HG03460 (cell line): ENCODE measurements at regions not wholly inside any gene's neighbourhood (a gene's known extent, or its start where the extent isn't known, plus 50 kb on each side); places are given as distances from the start of the nearest gene placed in this dataset.
"Not testable (repeated sequence)": the region's sequence is repeated elsewhere in the genome, so short reads cannot be mapped to it uniquely, and the experiment has no call there.

Experiments
- ATAC-seq: cut with Tn5 transposase; IDR thresholded peaks from one replicate; pipeline ENCODE4 v1.9.1; 2021; ENCODE audit not compliant: unreplicated experiment

DNA sequence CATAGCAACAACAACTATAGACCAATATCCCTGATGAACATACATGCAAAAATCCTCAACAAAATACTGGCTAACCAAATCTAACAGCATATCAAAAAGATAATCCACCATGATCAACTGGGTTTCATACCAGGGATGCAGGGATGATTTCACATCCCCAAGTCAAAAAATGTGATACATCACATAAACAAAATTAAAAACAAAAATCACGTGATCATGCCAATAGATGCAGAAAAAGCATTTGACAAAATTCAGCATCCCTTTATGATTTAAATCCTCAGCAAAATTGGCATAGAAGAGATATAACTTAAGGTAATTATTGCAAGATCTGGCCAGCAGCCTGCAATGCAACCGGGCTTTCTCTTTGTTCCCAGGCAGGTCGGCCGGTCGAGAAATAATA is 735.1 kb upstream of the SGO1 start:
- ATAC-seq, result not testable (repeated sequence)

DNA sequence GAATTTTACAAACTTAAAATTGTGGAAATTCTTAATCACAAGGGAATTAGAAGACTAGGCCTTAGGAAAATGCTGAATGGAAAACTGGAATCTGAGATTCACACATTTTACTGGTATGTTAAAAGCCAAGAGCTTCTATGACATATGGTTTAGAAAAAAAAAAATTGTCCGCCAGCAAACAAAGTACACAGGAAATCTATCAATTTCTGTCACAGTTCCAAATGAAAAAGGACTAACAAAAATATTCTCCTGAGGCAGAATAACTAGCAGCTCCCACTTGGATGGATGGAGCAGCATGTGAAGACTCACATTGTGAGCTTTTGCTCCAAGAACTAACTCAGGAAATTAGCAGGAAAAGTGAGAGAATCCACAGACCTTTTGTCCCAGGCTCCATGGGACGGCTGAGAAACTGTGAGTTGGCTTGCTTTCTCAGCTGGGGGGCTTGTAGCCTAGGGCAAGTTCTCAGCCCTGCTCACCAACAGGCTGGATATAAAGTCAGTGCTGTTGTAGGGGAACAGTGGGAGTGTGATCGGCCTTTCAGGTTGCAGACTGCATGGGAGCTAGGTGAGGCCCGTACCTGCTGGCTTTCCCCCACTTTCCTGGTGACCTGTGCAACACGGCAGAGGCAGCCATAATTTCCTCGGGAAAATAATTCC is 731.1 kb upstream of the SGO1 start:
- no peak for ATAC-seq

DNA sequence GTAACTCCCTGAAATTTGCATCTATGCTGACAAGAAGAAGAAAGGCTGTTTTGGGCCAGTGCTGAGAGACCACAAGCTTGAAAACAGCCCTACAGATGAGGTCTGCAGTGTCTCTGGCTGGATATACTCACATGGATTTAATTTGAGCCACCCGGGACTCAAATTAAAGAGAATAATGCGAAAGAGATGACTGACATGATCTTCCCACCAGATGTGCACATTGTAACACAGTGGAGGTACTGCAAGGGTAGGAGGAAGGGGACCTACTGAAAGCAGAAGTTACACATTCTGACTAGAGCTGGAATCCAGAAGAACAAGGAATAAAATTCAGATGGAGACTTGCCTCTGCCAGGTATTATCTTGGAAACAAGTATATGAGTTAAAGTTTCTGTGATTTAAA is 728.3 kb upstream of the SGO1 start:
- ATAC-seq, result no peak

DNA sequence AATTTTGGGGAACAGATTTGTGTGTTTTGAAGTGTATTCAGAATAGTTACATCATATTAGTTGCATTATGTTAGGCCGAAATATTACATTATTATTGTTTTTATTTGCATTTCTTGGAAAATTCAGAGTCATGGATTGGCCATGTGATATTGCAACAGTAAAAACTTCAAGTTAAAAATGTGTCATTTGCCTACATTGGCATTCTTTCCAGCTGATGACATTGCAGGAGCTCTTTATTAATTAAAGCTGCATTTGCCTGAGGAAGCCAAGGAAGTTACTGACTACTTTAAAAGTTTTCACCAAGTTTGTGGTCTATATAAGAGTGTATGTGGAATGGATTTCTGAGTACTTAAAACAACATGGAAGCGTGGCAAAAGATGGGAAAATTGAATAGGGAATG is 726.4 kb upstream of the SGO1 start:
- no peak for ATAC-seq

DNA sequence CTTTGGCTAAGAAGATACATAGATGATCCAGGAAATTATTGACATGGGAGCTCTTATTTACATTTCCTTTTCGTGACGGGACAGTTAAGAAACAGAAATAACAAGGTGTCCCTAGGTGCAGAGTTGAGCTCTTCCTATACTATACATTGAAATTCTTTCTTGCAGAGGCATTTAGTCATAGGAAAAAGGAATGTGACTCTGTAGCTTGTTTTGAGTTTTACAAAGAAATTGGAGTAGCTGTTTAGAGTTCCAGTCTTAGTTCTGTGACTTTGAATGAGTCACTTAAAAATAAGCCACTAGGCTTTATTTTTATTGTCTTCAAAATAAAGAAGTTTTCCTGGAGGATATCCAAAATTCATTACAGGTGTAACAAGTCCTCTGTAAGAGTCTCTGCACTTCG is 723.5 kb upstream of the SGO1 start:
- ATAC-seq, result no peak

DNA sequence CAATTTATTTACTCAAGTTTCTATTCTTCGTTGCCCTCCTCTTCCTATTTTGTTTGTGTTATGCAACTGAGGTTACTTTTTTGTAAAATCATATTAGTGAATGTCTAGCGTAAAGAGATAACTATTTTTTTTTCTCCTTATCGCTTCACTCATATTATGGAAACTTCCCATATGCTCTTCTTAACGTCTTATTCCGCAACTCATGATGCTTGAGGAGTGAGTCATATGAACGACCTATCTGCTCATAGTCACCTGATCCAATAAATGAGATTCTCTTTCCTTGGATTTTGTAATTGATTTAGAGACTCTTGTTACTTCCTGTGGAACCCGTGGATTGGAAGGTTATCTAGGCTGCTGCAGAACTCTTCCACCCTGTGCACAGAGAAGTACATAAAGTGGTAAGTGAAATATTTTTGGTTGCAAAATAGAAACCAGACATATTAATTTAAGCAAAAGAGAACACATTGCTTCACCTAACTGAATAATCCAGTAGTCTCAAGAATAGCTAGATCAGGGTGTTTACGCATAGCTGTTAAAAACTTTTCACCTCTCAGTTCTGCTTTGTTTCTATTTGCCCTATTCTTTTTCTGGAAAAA is 719.3 kb upstream of the SGO1 start:
- ATAC-seq, result no peak

DNA sequence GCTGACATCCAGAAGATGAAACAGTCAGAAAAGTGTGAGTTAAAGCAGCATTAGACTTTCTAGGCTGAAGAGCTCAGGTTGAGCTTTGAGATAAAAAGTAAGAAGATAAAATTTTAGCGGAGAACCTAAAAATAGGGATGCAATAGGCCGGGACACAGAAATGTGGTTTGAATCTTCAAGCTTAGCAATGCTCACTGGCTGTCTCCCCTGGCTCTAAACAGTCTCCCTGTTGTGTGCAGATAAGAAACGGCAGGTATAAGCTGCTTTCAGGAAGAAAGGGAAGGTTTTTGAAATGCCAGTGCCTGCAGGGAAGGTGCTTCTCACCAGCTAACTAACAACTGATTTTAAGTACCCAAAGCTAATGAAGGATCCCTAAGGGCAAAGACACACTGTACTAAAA is 718.7 kb upstream of the SGO1 start:
- ATAC-seq, result no peak

DNA sequence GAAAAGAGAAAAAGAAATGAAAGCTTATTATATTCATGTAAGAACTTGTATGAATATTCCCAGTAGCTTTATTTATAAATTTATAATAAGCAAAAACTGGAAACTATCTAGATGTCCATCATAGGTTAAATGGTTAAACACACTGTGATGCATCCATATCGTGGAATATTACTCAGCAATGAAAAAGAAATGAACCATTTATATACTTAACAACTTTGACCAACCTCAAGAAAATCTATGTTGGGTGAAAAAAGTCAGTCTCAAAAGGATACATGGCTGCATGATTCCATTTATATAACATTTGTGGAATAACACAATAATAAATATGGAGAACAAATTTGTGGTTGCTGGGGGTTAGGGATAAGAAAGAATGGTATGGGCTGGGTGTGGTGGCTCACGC is 713.0 kb upstream of the SGO1 start:
- no peak for ATAC-seq

DNA sequence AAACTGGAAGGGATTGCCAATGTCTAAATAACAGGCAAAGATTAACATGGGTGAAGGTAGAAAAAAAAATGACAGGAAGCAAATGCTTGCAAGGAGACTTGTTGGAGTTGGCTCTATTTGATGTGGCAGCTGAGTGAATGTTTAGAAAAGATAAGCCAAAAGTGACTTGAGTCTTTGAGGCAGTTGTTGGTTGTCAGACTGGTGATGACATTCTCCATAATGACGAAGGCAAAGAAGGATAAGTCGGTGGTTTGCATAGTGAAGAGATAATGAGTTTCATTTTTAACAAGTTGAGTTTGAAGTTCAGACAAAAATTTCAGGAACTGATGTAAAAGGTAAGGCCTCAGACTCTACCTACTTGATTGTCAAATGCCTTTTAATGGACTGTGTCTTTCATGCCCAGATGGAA is 704.1 kb upstream of the SGO1 start:
- no peak for ATAC-seq

DNA sequence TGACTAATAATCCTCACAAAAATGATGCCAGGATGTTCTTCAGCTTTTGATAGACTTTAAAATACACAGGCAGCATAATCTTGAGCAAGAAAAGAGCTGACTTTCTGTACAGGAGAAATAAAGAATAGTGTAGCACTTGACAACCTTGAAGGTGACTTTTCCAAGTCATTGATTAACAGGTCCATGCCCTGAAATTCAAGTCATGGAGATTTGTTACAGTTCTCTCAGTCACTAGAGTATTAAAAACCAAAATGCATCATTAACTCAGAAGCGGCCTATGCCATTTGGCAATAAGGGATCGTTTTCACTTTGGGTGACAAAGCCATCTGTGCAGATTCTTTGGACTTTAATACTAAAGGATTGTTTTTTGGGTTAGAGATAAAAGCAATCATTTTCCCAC is 692.7 kb upstream of the SGO1 start:
- ATAC-seq, result no peak

DNA sequence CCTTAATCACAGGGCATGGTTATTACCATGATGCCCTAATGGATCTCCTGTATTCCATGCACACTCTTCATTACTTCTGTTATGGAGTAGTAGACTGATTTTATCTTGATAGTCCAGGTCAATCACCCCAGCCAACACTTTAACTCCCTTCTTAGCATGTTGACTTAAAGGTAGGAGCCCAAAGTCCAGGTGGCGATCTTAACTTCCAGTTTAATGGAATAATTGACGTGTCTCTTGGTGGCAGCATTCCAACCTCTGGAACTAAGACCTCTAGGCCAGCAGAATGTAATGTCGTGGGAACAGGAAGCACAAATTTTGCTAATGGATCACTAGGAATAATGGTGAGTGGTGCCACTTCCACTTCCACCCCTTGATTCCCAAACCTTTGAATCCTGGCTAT is 687.2 kb upstream of the SGO1 start:
- no peak for ATAC-seq

DNA sequence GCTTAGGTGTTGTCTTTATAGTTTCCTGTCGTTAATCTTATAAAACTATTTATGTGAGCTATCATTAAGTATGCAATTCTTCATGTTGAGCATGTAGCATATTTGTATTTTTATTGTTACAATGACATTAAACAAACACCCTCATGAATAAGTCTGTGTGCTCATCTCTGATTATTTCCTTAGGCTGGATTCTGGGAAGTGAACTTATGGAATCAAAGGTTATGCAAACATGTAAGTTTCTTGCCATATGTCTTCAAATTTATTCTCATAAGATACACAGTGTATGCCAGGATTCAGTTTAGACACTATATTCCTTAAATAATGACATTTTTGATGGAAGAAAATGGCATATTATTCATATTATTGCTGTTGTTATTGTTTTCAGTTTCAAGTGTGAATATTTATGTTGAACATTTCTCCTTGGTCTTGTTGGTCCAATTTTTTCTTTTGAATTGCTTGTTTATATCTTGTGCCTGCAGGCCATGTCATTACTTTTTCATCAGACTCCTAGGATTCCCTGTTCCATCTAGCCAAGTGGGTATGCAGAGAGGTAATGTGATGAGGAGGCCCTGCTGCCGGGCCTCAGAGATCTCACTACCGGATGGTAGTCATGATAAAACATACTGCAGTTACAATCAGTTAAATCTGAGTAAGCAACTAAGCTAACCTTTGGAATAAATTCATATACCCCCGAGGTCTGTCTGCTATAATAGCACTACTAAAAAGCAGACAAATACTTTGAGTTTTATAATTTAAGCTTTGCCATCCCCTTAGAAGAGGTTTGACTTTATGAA is 684.3 kb upstream of the SGO1 start:
- ATAC-seq, result no peak

DNA sequence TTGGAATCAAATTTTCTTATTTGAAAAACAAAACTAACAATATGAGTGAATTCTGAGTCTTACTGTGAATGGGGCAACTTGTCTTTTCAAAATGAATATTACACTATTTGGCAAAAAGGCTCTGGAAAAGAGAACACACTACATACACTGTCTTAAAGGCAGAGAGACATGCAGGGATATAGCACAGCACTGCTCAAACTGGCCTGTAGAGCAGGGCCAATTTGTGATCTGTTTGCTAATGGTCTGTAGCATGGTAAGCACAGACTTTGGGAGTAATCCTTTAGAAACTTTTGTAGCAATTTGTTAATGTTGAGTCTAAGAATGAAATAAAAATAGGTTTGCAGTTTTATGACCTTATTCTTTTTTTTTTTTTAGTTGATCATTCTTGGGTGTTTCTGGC is 679.8 kb upstream of the SGO1 start:
- ATAC-seq, result no peak

DNA sequence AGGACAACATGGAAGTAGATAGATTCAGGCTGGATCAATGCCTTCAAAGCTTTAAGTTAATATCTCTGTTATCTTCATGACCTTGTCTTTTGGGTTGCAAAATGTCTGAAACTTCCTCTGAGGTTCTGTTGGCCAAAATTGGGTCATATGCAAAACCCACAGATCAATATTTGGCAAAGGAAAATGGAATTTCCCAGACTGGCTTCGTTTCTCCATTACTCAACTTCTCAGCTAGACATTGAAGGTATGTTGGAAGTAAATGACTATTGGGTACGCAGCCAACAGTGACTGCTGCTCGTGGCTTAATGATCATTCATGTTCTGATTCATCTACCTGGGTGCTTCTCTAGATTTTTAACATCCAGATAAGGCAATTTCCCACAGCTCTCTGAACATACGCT is 675.4 kb upstream of the SGO1 start:
- no peak for ATAC-seq

DNA sequence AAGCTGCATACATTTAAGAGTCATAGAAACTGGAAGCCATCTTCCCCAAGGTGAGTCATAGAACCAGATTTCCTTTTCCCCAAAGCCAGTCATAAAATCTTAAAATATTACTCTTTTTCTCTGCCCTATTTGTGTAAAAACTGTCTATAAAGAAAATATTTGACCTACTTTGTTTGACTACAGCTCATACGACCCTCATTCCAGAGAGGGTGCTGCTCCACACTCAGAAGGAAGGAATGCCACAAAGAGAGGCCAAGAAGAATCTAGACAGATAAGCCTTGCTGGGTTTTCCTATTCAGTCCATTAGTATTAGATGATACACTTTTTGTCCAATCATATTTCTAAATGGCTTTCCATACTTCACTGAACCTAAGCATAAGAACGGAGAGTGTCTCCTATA is 671.6 kb upstream of the SGO1 start:
- no peak for ATAC-seq

DNA sequence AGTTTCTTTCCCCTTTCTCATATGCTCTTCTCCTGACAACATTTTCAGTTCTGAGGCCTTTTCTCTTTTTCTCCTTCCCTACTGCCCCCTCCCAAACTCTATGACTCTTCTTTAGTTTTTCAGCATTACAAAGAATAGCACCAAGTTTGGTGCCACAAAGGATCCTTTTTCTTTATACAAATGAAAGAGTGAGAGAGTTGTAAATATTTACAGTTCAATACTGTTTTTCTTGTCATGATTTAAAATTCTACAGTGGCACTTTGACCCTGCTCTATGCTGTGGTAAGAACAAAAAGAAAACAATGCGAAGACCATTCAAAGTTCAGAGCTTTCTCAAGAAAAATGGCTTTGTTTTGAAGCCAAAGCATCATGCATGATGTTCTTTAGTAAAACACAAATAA is 667.9 kb upstream of the SGO1 start:
- no peak for ATAC-seq

DNA sequence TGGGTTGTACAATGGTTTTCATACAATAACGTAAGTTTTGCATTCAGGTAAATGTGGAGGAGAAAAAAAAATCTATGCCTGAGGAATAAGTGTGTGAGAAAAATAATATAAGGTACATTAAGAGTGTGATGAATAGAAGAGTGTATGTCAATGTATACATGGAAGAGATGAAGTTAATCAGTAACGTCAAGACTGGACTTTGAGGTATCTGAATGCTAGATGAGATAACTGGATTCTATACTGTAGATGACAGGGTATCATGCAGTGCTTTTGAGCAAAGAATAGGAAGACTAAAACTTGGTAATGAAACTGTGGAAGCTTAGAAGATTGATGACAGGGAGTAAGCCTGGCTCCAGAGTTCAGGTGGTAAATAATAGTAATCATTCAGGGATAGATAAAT is 666.7 kb upstream of the SGO1 start:
- no peak for ATAC-seq

DNA sequence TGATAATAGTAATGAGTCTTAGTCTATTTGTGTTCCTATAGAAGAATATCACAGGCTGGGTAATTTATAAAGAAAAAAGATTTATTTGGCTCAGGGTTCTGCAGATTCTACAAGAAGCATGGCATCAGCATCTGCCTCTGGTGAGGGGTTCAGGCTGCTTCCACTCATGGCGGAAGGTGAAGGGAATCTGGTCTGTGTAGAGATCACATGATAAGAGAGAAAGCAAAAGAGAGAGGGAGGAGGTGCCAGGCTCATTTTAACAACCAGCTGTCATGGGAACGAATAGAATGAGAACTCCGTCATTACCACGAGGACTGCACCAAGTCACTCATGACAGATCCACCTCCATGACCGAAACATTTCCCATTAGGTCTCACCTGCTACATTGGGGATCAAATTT is 664.0 kb upstream of the SGO1 start:
- no peak for ATAC-seq

DNA sequence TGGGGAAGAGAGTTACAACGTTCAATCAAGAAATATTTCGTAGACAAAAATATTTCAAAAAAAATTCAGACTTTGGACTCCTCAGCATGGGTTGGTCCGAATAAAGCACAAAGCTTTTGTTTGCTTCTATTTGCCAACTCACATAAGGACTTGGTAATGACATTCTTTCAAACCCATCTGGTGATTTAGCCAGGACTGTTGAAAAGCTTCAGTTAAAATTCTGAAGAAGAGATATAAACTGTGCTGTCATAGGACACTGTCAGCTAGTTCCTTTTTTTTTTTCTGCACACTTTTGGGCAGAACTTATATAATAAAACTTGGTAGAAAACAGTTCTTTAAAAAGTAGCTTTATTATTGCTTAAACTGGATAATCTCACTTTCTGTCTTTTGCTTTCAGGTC is 660.8 kb upstream of the SGO1 start:
- ATAC-seq, result no peak

DNA sequence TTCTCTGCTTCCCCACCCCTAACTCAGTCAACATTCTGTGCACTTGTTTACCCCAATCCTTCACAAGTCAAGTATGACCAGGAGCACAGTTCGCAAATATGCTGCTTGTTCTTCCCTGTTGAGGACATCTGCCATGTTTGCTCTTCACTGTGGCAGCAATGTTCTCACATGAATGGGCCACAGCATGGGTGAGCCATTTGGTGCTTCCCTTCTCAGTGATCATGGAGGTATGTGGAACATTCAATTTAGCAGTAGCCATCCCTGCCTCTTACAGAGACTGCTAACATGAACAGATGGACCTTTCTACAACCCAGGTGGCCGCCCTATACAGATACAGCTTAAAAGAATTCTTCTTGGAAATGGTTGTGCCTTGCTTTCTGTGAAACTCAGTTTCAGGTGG is 660.1 kb upstream of the SGO1 start:
- no peak for ATAC-seq

DNA sequence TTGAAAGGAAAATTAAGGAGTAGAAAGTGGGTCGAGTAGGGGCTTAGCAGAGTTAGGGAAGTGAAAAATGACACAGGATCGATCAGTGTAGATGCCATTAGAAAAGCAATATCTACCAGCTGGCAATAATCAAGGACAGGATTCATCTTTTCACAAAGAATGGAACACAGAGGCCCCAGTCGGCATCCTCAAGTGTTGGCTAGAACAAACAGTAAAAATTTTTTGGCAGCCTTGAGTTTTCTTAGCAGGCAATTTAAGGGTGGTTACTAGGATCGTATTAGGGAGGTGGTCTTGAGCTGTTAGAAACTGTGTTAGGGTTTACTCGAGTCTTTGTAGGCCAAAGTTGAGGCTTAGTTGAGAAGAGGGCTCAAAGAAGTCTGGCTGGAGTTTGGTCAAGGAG is 658.8 kb upstream of the SGO1 start:
- ATAC-seq, result no peak

DNA sequence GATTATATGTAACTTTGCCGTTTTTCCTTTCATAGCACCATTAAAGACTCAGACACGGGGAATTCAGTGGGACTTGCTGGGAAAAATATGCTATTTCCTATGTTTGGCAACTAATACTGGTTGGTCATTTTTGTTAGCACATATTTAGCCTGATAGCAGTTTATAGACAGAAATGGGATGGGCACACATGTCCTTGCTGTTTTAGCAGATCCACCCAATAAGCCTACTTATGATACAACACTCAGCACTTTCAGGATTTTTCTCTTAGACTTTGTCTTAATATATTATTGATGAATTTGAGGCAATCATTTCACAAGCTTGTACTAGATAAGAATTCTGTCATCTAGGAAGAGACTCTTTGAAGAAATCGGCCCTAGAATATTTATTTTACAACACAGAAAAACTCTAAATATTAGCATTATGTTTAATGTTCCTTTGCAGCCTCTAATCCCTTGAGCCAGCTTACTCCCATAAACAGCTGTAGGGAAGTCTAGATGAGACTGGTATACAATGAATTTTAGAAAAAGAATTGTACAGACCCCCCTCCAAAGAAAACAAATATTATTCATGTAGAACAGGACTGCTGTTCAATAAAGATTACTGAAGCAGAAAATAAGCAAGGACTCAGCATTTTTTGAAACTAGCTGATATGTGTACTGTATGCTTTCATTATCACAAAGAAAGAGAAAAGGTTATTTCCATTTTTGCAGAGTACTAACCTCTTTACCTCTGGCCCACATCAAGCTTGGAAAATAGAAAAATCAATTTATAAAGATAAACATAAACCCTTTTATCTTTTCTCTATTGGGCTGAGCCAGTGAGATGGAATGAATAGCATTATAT is 656.8 kb upstream of the SGO1 start:
- no peak for ATAC-seq
